ENCODE measurements at regions not wholly inside any gene's neighbourhood (a gene's known extent, or its start where the extent isn't known, plus 50 kb on each side); places are given as distances from the start of the nearest gene placed in this dataset.

DNA sequence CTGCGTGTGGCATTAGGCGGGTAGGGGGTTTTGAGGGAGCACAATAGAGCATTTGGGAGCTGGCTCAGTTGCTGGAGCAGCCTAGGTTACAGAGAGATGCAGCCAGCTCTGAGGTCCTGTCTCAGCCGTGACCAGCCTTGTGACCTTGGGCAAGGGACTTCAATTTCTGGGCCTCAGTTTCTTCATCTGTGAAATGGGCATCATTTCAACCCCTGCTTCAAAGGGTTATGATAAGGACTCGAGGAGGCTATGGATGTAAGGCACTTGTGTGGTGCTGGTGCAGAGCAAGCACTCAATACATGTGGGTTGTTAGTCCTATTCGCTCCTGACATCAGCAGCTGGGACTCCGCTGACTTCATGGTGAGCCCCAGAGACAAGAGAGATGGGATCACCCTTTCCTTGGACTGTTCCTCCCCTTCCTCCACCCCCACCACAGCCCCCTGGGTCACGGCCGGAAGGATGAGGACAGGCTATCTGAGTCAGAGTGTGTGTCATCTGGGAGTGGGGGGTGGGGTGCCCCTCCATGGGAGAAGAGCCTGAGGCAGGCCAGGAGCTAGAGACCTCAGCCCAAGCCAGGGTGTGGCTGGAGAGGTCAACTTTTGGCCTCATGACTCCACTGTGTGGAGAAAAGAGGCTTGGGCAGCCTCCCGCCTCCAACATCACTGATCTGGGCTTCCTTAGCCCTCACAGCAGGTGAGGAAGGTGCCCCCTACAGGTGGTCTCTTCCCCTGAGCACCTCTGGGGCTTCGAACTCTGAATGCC is 71.4 kb upstream of the ZBTB40 start:
- TF ChIP-seq, protein P1, sequence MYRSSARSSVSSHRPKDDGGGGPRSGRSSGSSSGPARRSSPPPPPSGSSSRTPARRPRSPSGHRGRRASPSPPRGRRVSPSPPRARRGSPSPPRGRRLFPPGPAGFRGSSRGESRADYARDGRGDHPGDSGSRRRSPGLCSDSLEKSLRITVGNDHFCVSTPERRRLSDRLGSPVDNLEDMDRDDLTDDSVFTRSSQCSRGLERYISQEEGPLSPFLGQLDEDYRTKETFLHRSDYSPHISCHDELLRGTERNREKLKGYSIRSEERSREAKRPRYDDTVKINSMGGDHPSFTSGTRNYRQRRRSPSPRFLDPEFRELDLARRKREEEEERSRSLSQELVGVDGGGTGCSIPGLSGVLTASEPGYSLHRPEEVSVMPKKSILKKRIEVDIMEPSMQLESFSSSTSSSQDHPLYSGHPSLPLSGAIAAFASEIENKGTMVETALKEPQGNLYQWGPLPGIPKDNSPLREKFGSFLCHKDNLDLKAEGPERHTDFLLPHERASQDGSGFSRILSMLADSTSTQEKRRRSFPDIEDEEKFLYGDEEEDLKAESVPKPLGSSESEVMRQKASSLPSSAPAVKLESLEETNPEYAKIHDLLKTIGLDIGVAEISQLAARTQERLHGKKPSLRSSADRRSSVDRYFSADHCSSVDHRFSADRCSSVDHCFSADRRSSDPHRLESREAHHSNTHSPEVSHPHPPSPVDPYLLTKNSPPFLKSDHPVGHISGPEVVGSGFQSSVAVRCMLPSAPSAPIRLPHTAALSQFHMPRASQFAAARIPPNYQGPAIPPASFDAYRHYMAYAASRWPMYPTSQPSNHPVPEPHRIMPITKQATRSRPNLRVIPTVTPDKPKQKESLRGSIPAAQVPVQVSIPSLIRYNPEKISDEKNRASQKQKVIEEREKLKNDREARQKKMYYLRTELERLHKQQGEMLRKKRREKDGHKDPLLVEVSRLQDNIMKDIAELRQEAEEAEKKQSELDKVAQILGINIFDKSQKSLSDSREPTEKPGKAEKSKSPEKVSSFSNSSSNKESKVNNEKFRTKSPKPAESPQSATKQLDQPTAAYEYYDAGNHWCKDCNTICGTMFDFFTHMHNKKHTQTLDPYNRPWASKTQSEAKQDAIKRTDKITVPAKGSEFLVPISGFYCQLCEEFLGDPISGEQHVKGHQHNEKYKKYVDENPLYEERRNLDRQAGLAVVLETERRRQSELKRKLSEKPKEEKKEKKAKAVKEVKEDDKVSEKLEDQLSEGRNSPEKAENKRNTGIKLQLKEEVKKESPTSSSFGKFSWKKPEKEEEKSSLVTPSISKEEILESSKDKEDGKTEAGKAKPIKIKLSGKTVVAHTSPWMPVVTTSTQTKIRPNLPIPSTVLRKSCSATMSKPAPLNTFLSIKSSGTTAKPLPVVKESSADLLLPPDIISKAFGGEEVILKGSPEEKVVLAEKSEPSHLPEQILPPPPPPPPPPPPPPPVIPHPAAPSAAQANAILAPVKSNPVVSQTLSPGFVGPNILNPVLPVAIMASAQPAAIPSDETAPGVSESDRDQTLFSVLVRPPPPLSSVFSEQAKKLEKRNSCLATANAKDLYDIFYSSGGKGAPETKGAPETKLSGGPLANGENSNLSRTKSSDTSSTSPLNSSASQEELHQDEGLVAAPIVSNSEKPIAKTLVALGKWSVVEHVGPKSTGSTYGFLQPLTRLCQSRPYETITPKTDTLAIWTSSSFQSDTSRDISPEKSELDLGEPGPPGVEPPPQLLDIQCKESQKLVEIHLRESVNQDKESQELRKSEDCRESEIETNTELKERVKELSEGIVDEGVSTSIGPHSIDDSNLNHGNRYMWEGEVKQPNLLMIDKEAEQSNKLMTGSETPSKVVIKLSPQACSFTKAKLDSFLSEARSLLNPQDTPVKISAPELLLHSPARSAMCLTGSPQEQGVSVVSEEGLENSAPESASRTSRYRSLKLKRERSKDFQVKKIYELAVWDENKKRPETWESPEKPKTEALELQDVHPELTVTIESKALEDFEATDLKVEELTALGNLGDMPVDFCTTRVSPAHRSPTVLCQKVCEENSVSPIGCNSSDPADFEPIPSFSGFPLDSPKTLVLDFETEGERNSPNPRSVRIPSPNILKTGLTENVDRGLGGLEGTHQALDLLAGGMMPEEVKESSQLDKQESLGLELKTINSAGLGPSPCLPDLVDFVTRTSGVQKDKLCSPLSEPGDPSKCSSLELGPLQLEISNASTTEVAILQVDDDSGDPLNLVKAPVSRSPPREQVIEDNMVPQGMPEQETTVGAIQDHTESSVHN (CRISPR knock-in tag; IDR thresholded peaks at IDR 0.05): no peak
- TF ChIP-seq ZBTB7A (CRISPR knock-in tag; IDR thresholded peaks at IDR 0.05): no peak
- no peak for TF ChIP-seq CEBPB (IDR thresholded peaks at IDR 0.05; ENCODE audit: borderline replicate concordance, low read depth, low read length)

Measured in HepG2 (cell line).